ENCODE measurements at regions not wholly inside any gene's neighbourhood (a gene's known extent, or its start where the extent isn't known, plus 50 kb on each side); places are given as distances from the start of the nearest gene placed in this dataset.

GRCh38 chr2:134152045-134153010 lies 101.5 kb upstream of the MGAT5 start:
- TF ChIP-seq CTCF (IDR thresholded peaks at IDR 0.05; ENCODE audit: low read length) (no peak), EZH2 (IDR thresholded peaks at IDR 0.05; ENCODE audit: borderline replicate concordance, low read length) (no peak)
